ENCODE measurements at regions not wholly inside any gene's neighbourhood (a gene's known extent, or its start where the extent isn't known, plus 50 kb on each side); places are given as distances from the start of the nearest gene placed in this dataset.

- TF ChIP-seq CTCF (IDR thresholded peaks at IDR 0.05) (no peak), FOXM1 (IDR thresholded peaks at IDR 0.05; ENCODE audit: low read depth) (no peak), RCOR1 (IDR thresholded peaks at IDR 0.05; ENCODE audit: low read length) (no peak)
These were observed 757.4 kb downstream of the SATB2 start (continued) for GRCh38 chr2:198700319-198700718.

- H3K9me3 ChIP-seq = no peaks in the 10 kb centered on the region
- POLR2A ChIA-PET = no interaction called here
These were observed 759.5 kb downstream of the SATB2 start for GRCh38 chr2:198698230-198698629.

More at GRCh38 chr2:198698230-198698629, 759.5 kb downstream of the SATB2 start:
- H2AFZ ChIP-seq (ENCODE audit: low read depth) = no peak overlapping the region
- no peaks in the 10 kb centered on the region for H3K4me1 ChIP-seq (ENCODE audit: control insufficient read depth in 1 of 2, insufficient read depth in 2 of 2, low read depth in 1 of 2, low read length in 1 of 2)
- no peaks in the 10 kb centered on the region for H3K9me2 ChIP-seq
- TF ChIP-seq PBX3 (IDR thresholded peaks at IDR 0.05) (no peak), ELF1 (IDR thresholded peaks at IDR 0.05) (no peak), CHD2 (IDR thresholded peaks at IDR 0.05; ENCODE audit: low read length, partially characterized antibody) (no peak), TAF1 (IDR thresholded peaks at IDR 0.05; ENCODE audit: borderline replicate concordance, low read depth, low read length) (no peak), FOXM1 (IDR thresholded peaks at IDR 0.05; ENCODE audit: low read depth) (no peak), IRF3 (IDR thresholded peaks at IDR 0.05; ENCODE audit: low read depth, low read length) (no peak), ZBTB33 (IDR thresholded peaks at IDR 0.05; ENCODE audit: borderline replicate concordance, low read depth) (no peak), GABPA (IDR thresholded peaks at IDR 0.05; ENCODE audit: low read depth) (no peak), MAX (IDR thresholded peaks at IDR 0.05; ENCODE audit: low read depth) (no peak), REST (IDR thresholded peaks at IDR 0.05; ENCODE audit: low read depth, low read length) (no peak), MEF2A (IDR thresholded peaks at IDR 0.05; ENCODE audit: borderline replicate concordance, low read depth) (no peak), TEAD4 (IDR thresholded peaks at IDR 0.05; ENCODE audit: borderline replicate concordance, insufficient read depth) (no peak), RFX5 (IDR thresholded peaks at IDR 0.05; ENCODE audit: low read length) (no peak)
- no peak overlapping the region for H3K4me3 ChIP-seq (ENCODE audit: low read depth in 2 of 2, low read length in 1 of 2)
- no peaks in the 10 kb centered on the region for H3K36me3 ChIP-seq (replicated peaks in 1 of 2; ENCODE audit: control insufficient read depth in 1 of 2, insufficient read depth in 2 of 2, low read length in 1 of 2)
- no peak overlapping the region for H3K4me2 ChIP-seq
- H3K27ac ChIP-seq (ENCODE audit: low read depth in 2 of 2, low read length in 1 of 2) = no peak overlapping the region
- H3K9ac ChIP-seq = no peak overlapping the region
- CTCF ChIA-PET = interaction anchor here (1.2 kb wide), 1 partner anchor 41 kb away, joined by 3 read pairs; no protein-coding TSS in a partner anchor
- no peaks in the 10 kb centered on the region for H3K27me3 ChIP-seq (ENCODE audit: insufficient read depth)
- no peaks in the 10 kb centered on the region for H3K79me2 ChIP-seq (ENCODE audit: insufficient read depth)
- DNase-seq = no peak
- no peaks in the 10 kb centered on the region for H4K20me1 ChIP-seq (ENCODE audit: insufficient read depth)
- H3F3A ChIP-seq (replicated peaks; ENCODE audit: insufficient read depth) = no peaks in the 10 kb centered on the region
